LNCaP clone FGC (cell line): ENCODE measurements at regions not wholly inside any gene's neighbourhood (a gene's known extent, or its start where the extent isn't known, plus 50 kb on each side); places are given as distances from the start of the nearest gene placed in this dataset.
A peak's percentile ranks its signal among the peaks of the same experiment; 100 is the strongest.

Experiments
- DNase-seq: peaks from one replicate; pipeline ENCODE4 v3.0.0-alpha.2; 2011; ENCODE audit warnings: low read depth
- H3K4me3 ChIP-seq: 2 replicates; pipeline ENCODE4 v1.5.1; 2011; ENCODE audit warnings: mild to moderate bottlenecking, low read depth, low read length, control low read depth
- CTCF ChIP-seq: IDR thresholded peaks from 2 replicates; pipeline ENCODE4 v1.5.1; 2012; ENCODE audit warnings: mild to moderate bottlenecking; ENCODE audit not compliant: control insufficient read depth, insufficient read depth; ENCODE audit errors: extremely low read depth

GRCh38 chr17:5730373-5730772 lies 146.1 kb upstream of the NLRP1 start:
- no peak for DNase-seq
- H3K4me3 ChIP-seq, result no peak overlapping the region
- no peak for TF ChIP-seq CTCF

GRCh38 chr17:5740937-5741336 lies 156.6 kb upstream of the NLRP1 start:
- no peak for DNase-seq
- H3K4me3 ChIP-seq, result no peak overlapping the region
- no peak for TF ChIP-seq CTCF

- no peak for DNase-seq
- no peak overlapping the region for H3K4me3 ChIP-seq
- no peak for TF ChIP-seq CTCF
Measured at GRCh38 chr17:5741810-5742209, 157.5 kb upstream of the NLRP1 start.

- no peak overlapping the region for H3K4me3 ChIP-seq
- TF ChIP-seq CTCF, result no peak
- no peak for DNase-seq
Measured at GRCh38 chr17:5745111-5745813, 161.0 kb upstream of the NLRP1 start.

GRCh38 chr17:5747276-5747675 lies 163.0 kb upstream of the NLRP1 start:
- H3K4me3 ChIP-seq, result no peak overlapping the region
- DNase-seq, result no peak
- peak; percentile 16; the same call in 1 of the 2 replicates for TF ChIP-seq CTCF

GRCh38 chr17:5747964-5748363 lies 163.7 kb upstream of the NLRP1 start:
- no peak for DNase-seq
- H3K4me3 ChIP-seq, result no peak overlapping the region
- TF ChIP-seq CTCF, result no peak

- H3K4me3 ChIP-seq, result no peak overlapping the region
- no peak for DNase-seq
- no peak for TF ChIP-seq CTCF
Measured at GRCh38 chr17:5753421-5753820, 169.1 kb upstream of the NLRP1 start.
